Naive thymus-derived CD8-positive, alpha-beta T cell (primary cell): ENCODE measurements at regions not wholly inside any gene's neighbourhood (a gene's known extent, or its start where the extent isn't known, plus 50 kb on each side); places are given as distances from the start of the nearest gene placed in this dataset.
A peak's percentile ranks its signal among the peaks of the same experiment; 100 is the strongest.

Experiments used
- ATAC-seq, 2 donors: fragments of 150-1000 bp; cut with Tn5 transposase in 1 of 2; sonication (Bioruptor Pico), chemical (Tn5 transposase) in 1 of 2; 1 replicate in 1 of 2; 2 replicates in 1 of 2; pipeline ENCODE4 v1.10.0; 2021; ENCODE audit warnings: mild to moderate bottlenecking in 2 of 2, moderate library complexity in 2 of 2
- POLR2A ChIA-PET: fragments of 350-600 bp; sonication (Branson Sonifier 250); formaldehyde crosslinking; loops from one replicate; lab custom pipeline; 2021; ENCODE audit warnings: antibody characterized with exemption; lab: Charles Lee
- DNase-seq, 10 donors: peaks; one replicate each; pipeline versions ENCODE4 v3.0.0 to v3.0.0-alpha.2; 2020 to 2022
- H3K27ac Mint-ChIP-seq, 10 donors: one replicate each; pipeline ENCODE4 v1.8.0; 2020 to 2022; ENCODE audit warnings: mild to moderate bottlenecking in 10 of 10, mixed read lengths in 10 of 10, moderate library complexity in 4 of 10, inconsistent platforms in 1 of 10
- H3K27me3 Mint-ChIP-seq, 5 donors: one replicate each; pipeline ENCODE4 v1.8.0; 2021 to 2022; ENCODE audit warnings: mixed read lengths in 5 of 5
- H3K36me3 Mint-ChIP-seq, 3 donors: one replicate each; pipeline ENCODE4 v1.8.0; 2020 to 2022; ENCODE audit warnings: mixed read lengths in 3 of 3, mild to moderate bottlenecking in 2 of 3, inconsistent platforms in 1 of 3
- H3K4me1 Mint-ChIP-seq, 4 donors: one replicate each; pipeline ENCODE4 v1.8.0; 2021 to 2022; ENCODE audit warnings: mixed read lengths in 4 of 4
- H3K4me3 Mint-ChIP-seq, 10 donors: one replicate each; pipeline ENCODE4 v1.8.0; 2020 to 2022; ENCODE audit warnings: mild to moderate bottlenecking in 10 of 10, mixed read lengths in 10 of 10, moderate library complexity in 6 of 10, inconsistent platforms in 1 of 10
- H3K9me3 Mint-ChIP-seq, 9 donors: one replicate each; pipeline ENCODE4 v1.8.0; 2020 to 2022; ENCODE audit warnings: mixed read lengths in 9 of 9, mild to moderate bottlenecking in 3 of 9, inconsistent platforms in 1 of 9, moderate library complexity in 1 of 9

DNA sequence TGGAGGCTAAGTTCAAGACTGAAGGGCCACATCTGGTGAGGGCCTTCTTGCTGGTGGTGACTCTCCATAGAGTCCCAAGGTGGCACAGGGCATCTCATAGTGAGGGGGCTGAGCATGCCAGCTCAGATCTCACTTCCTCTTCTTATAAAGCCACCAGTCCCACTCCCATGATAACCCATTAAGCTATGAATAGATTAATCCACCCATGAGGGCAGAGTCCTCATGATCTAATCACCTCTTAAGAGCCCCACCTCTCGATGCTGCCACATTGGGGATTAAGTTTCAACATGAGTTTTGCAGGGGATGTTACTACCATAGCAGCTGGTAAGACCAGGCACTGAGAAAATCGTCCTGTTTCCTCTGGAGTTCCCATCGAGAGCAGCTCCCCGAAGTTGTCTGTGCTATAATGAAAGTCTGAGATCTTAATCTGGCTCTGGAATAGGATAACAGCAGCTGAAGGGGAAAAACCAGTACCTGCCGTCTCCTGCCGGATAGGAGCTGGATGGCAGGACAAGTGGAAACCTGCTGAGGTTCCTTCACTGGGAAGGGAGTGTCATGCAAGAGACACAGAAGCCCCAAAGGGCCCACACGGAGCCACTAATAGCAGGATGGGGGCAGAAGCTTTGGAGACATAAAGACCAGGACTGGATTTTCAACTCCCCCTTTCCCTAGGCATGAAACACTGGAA lies 79.5 kb upstream of the EPHB3 start:
- Mint-ChIP-seq H3K9me3 (no peaks in the 10 kb centered on the region), H3K36me3 (no peaks in the 10 kb centered on the region), H3K27ac (no peak overlapping the region), H3K4me3 (no peak overlapping the region), H3K27me3 (peaks cover 12 to 47% (median 16%) of the 10 kb centered on the region in 5 donors), H3K4me1 (no peaks in the 10 kb centered on the region)
- ATAC-seq (no peak), DNase-seq (no peak)
- POLR2A ChIA-PET: no interaction called here

DNA sequence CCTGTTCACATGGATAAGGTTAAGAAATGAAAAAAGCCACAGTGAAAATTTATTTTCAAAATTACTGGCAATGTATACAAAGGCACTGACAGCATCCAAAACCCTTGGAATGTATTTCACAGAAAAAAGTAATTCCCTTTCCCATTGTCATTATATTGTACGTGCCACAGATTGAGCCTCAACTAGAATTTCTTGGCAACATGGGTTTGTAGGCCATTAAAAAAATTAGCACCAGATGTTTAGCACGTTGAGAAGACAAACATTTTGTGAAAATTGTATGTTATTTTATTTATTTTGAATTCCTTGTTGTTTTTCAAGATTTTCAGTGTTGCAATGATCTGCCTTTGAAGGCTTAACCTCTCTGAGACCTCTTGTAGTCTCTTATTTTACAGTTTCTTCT lies 76.3 kb upstream of the EPHB3 start:
- H3K9me3 Mint-ChIP-seq: no peaks in the 10 kb centered on the region
- ATAC-seq (no peak), DNase-seq (no peak)
- no peak overlapping the region for H3K27ac Mint-ChIP-seq
- H3K27me3 Mint-ChIP-seq: peaks cover 17 to 62% (median 20%) of the 10 kb centered on the region in 5 donors
- H3K4me3 Mint-ChIP-seq: no peak overlapping the region
- POLR2A ChIA-PET: no interaction called here
- H3K4me1 Mint-ChIP-seq: no peaks in the 10 kb centered on the region
- H3K36me3 Mint-ChIP-seq: no peaks in the 10 kb centered on the region

DNA sequence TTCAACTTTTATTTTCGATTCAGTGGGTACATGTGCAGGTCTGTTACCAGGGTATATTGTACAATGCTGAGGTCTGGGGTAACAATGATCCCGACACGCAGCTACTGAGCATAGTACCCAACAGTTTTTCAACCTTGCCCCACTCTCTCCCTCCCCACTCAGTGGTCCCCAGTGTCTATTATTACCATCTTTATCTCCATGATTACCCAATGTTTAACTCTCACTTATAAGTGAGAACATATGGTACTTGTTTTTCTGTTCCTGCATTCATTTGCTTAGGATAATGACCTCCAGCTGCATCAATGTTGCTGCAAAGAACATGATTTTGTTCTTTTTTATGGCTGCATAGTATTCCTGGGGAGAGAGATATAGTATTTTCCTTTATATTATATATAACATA lies 75.7 kb upstream of the EPHB3 start:
- Mint-ChIP-seq H3K4me3 (no peak overlapping the region), H3K9me3 (no peaks in the 10 kb centered on the region), H3K4me1 (no peaks in the 10 kb centered on the region), H3K27me3 (peaks cover 11 to 56% (median 21%) of the 10 kb centered on the region in 5 donors), H3K36me3 (no peaks in the 10 kb centered on the region), H3K27ac (no peak overlapping the region)
- no peak for ATAC-seq
- POLR2A ChIA-PET: no interaction called here
- no peak for DNase-seq

DNA sequence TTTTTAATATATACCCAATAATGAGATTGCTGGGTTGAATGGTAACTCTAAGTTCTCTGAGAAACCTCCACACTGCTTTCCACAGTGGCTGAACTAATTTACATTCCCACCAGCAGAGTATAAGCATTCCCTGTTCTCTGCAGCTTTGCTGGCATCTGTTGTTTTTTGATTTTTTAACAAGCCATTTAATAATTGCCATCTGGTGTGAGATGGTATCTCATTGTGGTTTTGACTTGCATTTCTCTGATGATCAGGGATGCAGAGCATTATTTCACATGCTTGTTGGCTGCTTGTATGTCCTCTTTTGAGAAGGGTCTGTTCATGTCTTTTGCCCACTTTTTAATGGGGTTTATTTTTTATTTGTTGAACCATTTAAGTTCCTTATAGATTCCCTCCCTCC lies 75.0 kb upstream of the EPHB3 start:
- Mint-ChIP-seq H3K36me3 (no peaks in the 10 kb centered on the region), H3K4me1 (no peaks in the 10 kb centered on the region), H3K27me3 (peaks cover 9 to 49% (median 17%) of the 10 kb centered on the region in 5 donors), H3K27ac (no peak overlapping the region), H3K4me3 (no peak overlapping the region), H3K9me3 (no peaks in the 10 kb centered on the region)
- ATAC-seq (no peak), DNase-seq (no peak)
- POLR2A ChIA-PET: no interaction called here

DNA sequence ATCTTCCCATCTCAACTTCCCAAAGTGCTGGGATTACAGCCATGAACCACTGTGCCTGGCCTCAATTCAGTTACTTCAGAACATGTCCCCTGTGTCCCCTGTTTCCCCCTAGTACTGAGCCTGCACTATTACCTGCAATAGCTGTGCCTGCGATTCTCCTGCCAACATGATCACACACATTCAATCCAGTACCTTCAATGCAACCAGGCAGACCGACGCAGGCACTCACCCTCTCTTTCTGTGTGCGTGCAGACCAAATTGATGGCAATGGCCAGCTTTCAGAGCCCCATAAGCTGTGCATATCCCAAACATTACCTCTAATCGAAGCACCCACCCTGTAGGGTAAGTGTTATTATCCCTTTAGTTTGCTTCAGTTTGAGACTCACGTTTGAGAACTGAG lies 73.0 kb upstream of the EPHB3 start:
- Mint-ChIP-seq H3K36me3 (peaks cover 0 to 2% (median 0%) of the 10 kb centered on the region in 3 donors), H3K4me1 (peaks cover 6 to 10% (median 8%) of the 10 kb centered on the region in 4 donors), H3K4me3 (no peak overlapping the region), H3K27me3 (peaks cover 20 to 56% (median 31%) of the 10 kb centered on the region in 5 donors), H3K27ac (no peak overlapping the region), H3K9me3 (no peaks in the 10 kb centered on the region)
- POLR2A ChIA-PET: no interaction called here
- no peak for ATAC-seq
- DNase-seq: no peak

DNA sequence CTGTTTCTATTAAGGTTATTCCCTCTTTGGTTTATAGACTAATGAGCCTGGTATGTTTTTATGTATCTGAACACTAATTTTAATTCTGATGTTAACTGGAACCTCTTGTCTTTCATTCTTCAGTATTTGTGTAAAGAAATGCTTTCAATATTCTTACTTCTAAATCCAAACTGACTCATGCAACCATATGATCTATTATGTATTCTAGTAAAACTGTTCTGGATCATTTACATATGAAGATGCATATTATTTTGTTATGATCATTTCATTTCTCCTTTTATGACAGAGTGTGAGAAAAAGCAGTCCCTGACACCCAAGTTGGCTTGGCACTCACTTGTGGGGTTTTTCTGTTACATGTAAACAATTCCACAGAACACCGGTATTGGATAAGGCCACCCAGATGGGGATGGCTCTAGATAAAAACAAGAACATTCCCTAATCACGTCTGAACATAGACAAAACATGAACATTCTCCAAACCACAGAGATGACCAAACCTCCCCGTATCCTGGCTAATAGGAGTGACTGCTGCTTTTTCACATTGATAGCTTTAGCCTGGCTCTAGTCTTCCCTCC lies 72.2 kb upstream of the EPHB3 start:
- H3K36me3 Mint-ChIP-seq: peaks cover 0 to 2% (median 0%) of the 10 kb centered on the region in 3 donors
- DNase-seq (no peak), ATAC-seq (no peak)
- no peak overlapping the region for H3K27ac Mint-ChIP-seq
- POLR2A ChIA-PET: no interaction called here
- H3K4me3 Mint-ChIP-seq: no peak overlapping the region
- H3K9me3 Mint-ChIP-seq: no peaks in the 10 kb centered on the region
- peaks cover 8 to 10% (median 9%) of the 10 kb centered on the region in 4 donors for H3K4me1 Mint-ChIP-seq
- H3K27me3 Mint-ChIP-seq: peaks cover 28 to 64% (median 39%) of the 10 kb centered on the region in 5 donors

DNA sequence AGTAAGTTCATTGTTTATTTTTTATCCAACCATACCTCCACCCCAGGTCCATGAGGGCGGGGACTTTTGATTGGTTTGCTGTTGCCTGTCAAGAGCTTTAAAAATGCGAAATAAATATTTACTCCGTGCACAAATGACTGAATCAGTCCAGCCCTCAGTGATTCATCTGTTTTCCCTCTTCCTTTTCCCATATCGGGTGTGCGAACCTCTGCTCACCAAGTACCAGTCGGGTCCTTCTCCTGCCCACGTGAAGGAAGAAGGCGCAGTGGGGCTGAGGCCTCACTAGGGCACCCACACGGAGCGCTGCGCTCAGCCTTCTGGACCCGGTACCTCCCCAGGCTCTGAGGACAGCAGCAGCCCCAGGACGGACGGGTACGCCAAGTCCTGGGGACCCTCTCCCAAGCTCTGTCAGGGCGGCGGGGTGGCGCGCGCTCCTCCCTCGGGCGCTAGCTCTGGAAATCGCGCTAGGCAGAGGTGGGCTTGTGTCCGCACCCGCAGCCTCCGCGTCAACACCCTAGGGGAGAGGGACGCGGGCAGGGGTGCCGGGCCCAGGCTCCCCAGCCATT lies 70.5 kb upstream of the EPHB3 start:
- H3K9me3 Mint-ChIP-seq: no peaks in the 10 kb centered on the region
- DNase-seq (no peak), ATAC-seq (no peak)
- POLR2A ChIA-PET: no interaction called here
- no peak overlapping the region for H3K27ac Mint-ChIP-seq
- H3K27me3 Mint-ChIP-seq: peaks cover 28 to 73% (median 47%) of the 10 kb centered on the region in 5 donors
- H3K4me1 Mint-ChIP-seq: peaks cover 8 to 10% (median 9%) of the 10 kb centered on the region in 4 donors
- H3K36me3 Mint-ChIP-seq: peaks cover 0 to 2% (median 0%) of the 10 kb centered on the region in 3 donors
- no peak overlapping the region for H3K4me3 Mint-ChIP-seq

DNA sequence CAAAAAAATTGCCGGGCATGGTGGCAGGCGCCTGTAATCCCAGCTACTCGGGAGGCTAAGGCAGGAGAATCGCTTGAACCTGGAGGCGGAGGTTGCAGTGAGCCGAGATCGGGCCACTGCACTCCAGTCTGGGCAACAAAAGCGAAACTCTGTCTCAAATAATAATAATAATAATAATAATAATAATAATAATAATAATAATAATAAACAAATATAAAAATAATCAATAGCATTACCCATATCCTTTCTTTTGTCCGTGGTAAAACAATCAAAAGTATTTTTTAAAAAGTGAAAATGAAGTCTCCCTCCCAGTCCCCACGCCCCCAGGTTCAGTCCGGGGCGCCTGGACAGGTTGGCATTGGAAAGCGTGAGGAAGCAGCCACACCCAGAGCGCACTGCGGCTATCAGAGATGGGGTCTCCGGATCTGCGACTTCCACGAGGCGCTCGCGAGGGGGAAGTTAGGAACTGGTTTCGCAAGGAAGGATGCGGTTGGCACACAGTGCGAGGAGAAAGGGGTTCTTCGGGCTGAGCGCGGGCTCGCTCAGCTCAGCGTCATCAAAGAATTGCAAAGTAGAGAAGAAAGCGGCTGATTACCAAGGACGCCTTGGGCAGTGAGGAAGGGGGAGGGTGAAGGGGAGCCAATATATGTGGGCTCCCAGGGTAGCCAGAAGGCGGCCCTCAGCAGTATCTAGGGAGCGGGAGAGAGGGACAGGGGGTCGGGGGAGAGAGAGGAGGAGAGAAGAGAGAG lies 69.5 kb upstream of the EPHB3 start:
- peaks cover 34 to 77% (median 54%) of the 10 kb centered on the region in 5 donors for H3K27me3 Mint-ChIP-seq
- POLR2A ChIA-PET: no interaction called here
- peak overlapping the region in 8 of 10 donors; percentile 23 to 90 (median 70) for H3K4me3 Mint-ChIP-seq
- no peaks in the 10 kb centered on the region for H3K9me3 Mint-ChIP-seq
- peaks cover 8 to 10% (median 9%) of the 10 kb centered on the region in 4 donors for H3K4me1 Mint-ChIP-seq
- peak in 1 of 10 donors; percentile 49 for DNase-seq
- H3K27ac Mint-ChIP-seq: peak overlapping the region in 2 of 10 donors; percentile 8 to 58
- peaks cover 0 to 2% (median 0%) of the 10 kb centered on the region in 3 donors for H3K36me3 Mint-ChIP-seq
- peak in 1 of 2 donors; percentile 97 for ATAC-seq

DNA sequence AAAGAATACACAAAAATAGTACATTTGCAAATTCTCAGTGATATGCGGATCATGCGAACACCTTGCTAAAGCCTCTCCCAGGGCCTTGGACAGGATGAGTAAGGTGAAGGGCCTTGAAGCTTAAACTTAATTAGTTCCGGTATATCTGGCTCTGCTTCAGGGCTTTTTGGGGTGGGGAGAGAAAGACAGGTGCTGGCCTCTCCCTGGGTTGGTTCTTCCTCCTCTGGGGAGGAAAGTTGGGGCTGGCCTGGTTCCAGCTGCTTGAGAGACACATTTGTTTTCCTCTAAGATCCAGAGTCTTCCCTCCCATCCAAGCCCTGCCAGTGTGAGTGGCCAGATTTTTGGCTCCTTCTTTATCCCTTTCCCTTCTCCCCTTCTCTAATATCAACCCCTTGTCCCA lies 64.7 kb upstream of the EPHB3 start:
- DNase-seq (no peak), ATAC-seq (no peak)
- POLR2A ChIA-PET: no interaction called here
- Mint-ChIP-seq H3K27ac (no peak overlapping the region), H3K9me3 (peaks cover 0 to 5% (median 0%) of the 10 kb centered on the region in 9 donors), H3K4me3 (no peak overlapping the region), H3K4me1 (peaks cover 7 to 15% (median 11%) of the 10 kb centered on the region in 4 donors), H3K27me3 (peaks cover 37 to 78% (median 57%) of the 10 kb centered on the region in 5 donors), H3K36me3 (peaks cover 0 to 2% (median under 1%) of the 10 kb centered on the region in 3 donors)

DNA sequence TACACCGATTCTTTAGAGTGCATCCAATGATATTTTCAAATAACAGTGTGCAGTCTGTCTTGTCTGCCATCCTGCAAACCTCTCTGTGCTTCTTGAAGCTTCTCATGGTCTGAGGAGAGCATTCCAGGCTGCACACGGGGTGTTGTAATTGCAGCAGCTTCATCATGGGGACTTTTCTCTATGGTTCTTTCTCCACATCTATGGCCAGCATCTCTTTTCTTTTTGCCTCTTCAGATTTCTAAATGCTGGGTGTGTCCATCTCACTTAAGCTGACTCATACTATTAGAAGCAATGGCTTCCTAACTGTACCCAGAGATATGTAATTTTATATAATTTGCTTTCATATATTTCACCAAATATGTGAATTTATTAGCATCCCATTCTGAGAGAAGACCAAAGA lies 63.8 kb upstream of the EPHB3 start:
- POLR2A ChIA-PET: no interaction called here
- DNase-seq (no peak), ATAC-seq (no peak)
- peaks cover 0 to 10% (median 4%) of the 10 kb centered on the region in 9 donors for H3K9me3 Mint-ChIP-seq
- no peak overlapping the region for H3K4me3 Mint-ChIP-seq
- H3K4me1 Mint-ChIP-seq: peaks cover 0 to 10% (median 6%) of the 10 kb centered on the region in 4 donors
- H3K27ac Mint-ChIP-seq: no peak overlapping the region
- H3K36me3 Mint-ChIP-seq: peaks cover 0 to 6% (median 0%) of the 10 kb centered on the region in 3 donors
- peaks cover 38 to 78% (median 56%) of the 10 kb centered on the region in 5 donors for H3K27me3 Mint-ChIP-seq

DNA sequence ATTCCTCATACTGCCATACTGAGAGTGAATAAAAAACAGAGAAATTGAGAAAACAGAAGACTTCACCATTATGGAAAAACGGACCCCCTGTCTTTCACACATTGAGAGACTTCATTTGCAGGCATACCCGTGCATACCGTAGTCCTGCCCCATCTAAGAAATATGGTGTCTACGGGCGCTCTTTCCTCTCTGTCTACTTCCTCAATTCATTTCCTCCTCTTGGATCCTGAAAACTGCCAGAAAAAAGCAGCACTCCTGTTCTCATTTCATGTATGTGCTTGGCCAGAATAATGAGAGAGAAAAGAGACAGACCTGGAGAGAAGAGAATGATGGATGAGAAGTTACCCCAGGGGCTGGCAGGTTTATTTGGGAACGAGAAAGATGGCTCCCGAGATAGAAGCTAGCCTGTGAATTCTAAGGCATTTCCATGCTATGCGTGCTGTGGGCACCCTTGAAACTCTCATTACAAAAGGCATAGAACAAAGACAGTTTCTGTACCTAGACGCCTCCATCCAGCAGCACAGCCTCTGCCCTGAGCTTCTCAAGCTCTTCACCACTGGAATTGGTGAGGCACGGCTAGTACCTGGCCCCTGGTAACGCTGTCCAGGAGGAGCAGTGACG lies 62.5 kb upstream of the EPHB3 start:
- ATAC-seq (no peak), DNase-seq (no peak)
- no peak overlapping the region for H3K27ac Mint-ChIP-seq
- peaks cover 0 to 10% (median 5%) of the 10 kb centered on the region in 9 donors for H3K9me3 Mint-ChIP-seq
- H3K4me1 Mint-ChIP-seq: peaks cover 0 to 5% (median 1%) of the 10 kb centered on the region in 4 donors
- POLR2A ChIA-PET: interaction anchor here (0.5 kb wide), 1 partner anchor 198 kb away, joined by 3 read pairs; no protein-coding TSS in a partner anchor
- H3K27me3 Mint-ChIP-seq: peaks cover 30 to 67% (median 49%) of the 10 kb centered on the region in 5 donors
- H3K4me3 Mint-ChIP-seq: no peak overlapping the region
- H3K36me3 Mint-ChIP-seq: peaks cover 0 to 6% (median 0%) of the 10 kb centered on the region in 3 donors

DNA sequence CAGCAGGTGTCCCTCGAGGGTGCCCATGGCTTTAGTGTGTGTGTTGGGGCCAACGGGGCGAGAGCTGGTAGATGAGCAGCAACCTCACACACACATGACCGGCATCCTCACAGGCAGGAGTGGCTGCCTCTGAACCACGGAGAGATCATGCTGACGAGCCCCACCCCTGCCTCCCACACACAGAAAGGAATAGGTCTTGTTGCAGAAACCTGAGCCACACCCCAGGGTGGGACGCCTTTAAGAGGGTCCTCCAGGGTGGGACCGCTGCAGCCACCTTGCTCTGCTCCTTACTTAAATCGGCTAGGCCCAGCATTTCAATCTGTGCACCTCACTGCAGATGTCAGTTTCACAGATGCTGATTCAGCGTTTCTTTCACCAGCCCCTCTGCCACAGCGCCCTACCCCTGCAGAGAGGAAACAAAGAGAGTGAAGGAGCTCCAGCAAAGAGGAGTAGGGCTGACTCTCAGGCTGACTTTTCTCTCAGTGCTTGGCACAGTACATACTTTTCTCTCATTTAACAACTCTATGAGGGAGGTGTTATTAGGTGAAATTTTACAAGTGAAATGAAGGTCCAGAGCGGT lies 61.2 kb upstream of the EPHB3 start:
- POLR2A ChIA-PET: no interaction called here
- ATAC-seq: no peak
- peaks cover 25 to 64% (median 45%) of the 10 kb centered on the region in 5 donors for H3K27me3 Mint-ChIP-seq

More for the DNA sequence above, 61.2 kb upstream of the EPHB3 start:
- Mint-ChIP-seq H3K4me3 (no peak overlapping the region), H3K27ac (peak overlapping the region in 2 of 10 donors; percentile 21 to 67), H3K36me3 (peaks cover 0 to 6% (median 0%) of the 10 kb centered on the region in 3 donors), H3K9me3 (peaks cover 0 to 10% (median 5%) of the 10 kb centered on the region in 9 donors), H3K4me1 (peaks cover 0 to 5% (median 1%) of the 10 kb centered on the region in 4 donors)
- DNase-seq: no peak
